H1 (cell line): ENCODE measurements at regions not wholly inside any gene's neighbourhood (a gene's known extent, or its start where the extent isn't known, plus 50 kb on each side); places are given as distances from the start of the nearest gene placed in this dataset.
A peak's percentile ranks its signal among the peaks of the same experiment; 100 is the strongest.

ENCODE experiments used
- CTCF ChIP-seq, 3 experiments: IDR thresholded peaks; 1 replicate in 2 of 3; 2 replicates in 1 of 3; pipeline versions ENCODE4 v1.5.1 to v1.6.1; 2011; ENCODE audit warnings: low read length in 3 of 3, mild to moderate bottlenecking in 3 of 3, inconsistent platforms in 2 of 3, low read depth in 1 of 3, moderate library complexity in 1 of 3; ENCODE audit not compliant: insufficient read depth in 1 of 3; ENCODE audit errors: control extremely low read depth in 1 of 3
- GABPA ChIP-seq: IDR thresholded peaks from 2 replicates; pipeline ENCODE4 v1.6.1; 2011; ENCODE audit warnings: mild to moderate bottlenecking, low read length, moderate library complexity, borderline replicate concordance; ENCODE audit not compliant: insufficient read depth
- NANOG ChIP-seq: IDR thresholded peaks from 2 replicates; pipeline ENCODE4 v1.6.1; 2011; ENCODE audit warnings: low read length, low read depth, mild to moderate bottlenecking, inconsistent platforms; ENCODE audit not compliant: insufficient read depth, poor library complexity, severe bottlenecking
- RAD21 ChIP-seq, 2 experiments: IDR thresholded peaks in 1 of 2; conservative IDR thresholded peaks in 1 of 2; 2 replicates each; pipeline ENCODE4 v1.6.1; 2011; ENCODE audit warnings: low read depth in 2 of 2, low read length in 2 of 2, improper control_type of control experiment in 1 of 2, inconsistent platforms in 1 of 2, mild to moderate bottlenecking in 1 of 2, moderate library complexity in 1 of 2
- RFX5 ChIP-seq: IDR thresholded peaks from 2 replicates; pipeline ENCODE4 v1.6.1; 2011; ENCODE audit warnings: low read depth, low read length, improper control_type of control experiment, borderline replicate concordance
- RXRA ChIP-seq: IDR thresholded peaks from 2 replicates; pipeline ENCODE4 v1.6.1; 2011; ENCODE audit warnings: low read depth, mild to moderate bottlenecking, low read length, moderate library complexity; ENCODE audit not compliant: insufficient read depth
- SAP30 ChIP-seq: fragments of 300-600 bp; sonication (generic); IDR thresholded peaks from 2 replicates; pipeline ENCODE4 v1.7.1; 2012; ENCODE audit warnings: low read length, moderate library complexity, mild to moderate bottlenecking, inconsistent platforms; ENCODE audit not compliant: insufficient read depth, insufficient replicate concordance
- SP2 ChIP-seq: IDR thresholded peaks from 2 replicates; pipeline ENCODE4 v1.6.1; 2012; ENCODE audit warnings: mild to moderate bottlenecking, low read length, inconsistent platforms
- SUZ12 ChIP-seq: fragments of 200-600 bp; sonication (generic); IDR thresholded peaks from 2 replicates; pipeline ENCODE4 v1.6.1; 2012; ENCODE audit warnings: mild to moderate bottlenecking, inconsistent platforms, low read length, moderate library complexity, mixed read lengths

GRCh38 chr12:74646831-74647230, 109.2 kb downstream of the ATXN7L3B start (continued):
- no peak for TF ChIP-seq NANOG
- no peak for TF ChIP-seq GABPA
- TF ChIP-seq RXRA, result no peak
- peak; percentile 62 for TF ChIP-seq RAD21 (IDR thresholded peaks at IDR 0.05 in 1 of 2, conservative IDR thresholded peaks at IDR 0.05 in 1 of 2; ENCODE audit: low read depth in 2 of 2, low read length in 2 of 2)
- no peak for TF ChIP-seq SP2
- peak in 1 of 3 experiments; percentile 24; a peak in 1 of 4 replicates for TF ChIP-seq CTCF (IDR thresholded peaks at IDR 0.05; ENCODE audit: control extremely low read depth in 1 of 3, insufficient read depth in 1 of 3, low read depth in 1 of 3, low read length in 3 of 3)
- TF ChIP-seq SAP30, result no peak
- TF ChIP-seq SUZ12, result no peak
- TF ChIP-seq RFX5, result no peak
- TF ChIP-seq, all 59 proteins: peak for 3
